GM18520 (cell line): ENCODE measurements at regions not wholly inside any gene's neighbourhood (a gene's known extent, or its start where the extent isn't known, plus 50 kb on each side); places are given as distances from the start of the nearest gene placed in this dataset.
"Not testable (repeated sequence)": the region's sequence is repeated elsewhere in the genome, so short reads cannot be mapped to it uniquely, and the experiment has no call there.

ENCODE experiments used
- ATAC-seq: cut with Tn5 transposase; IDR thresholded peaks from one replicate; pipeline ENCODE4 v1.9.1; 2021; ENCODE audit not compliant: unreplicated experiment

- ATAC-seq, result no peak
Measured at GRCh38 chr10:46198516-46198915, 88.3 kb upstream of the ANTXRL start.

GRCh38 chr10:46202405-46202804 lies 84.4 kb upstream of the ANTXRL start:
- not testable (repeated sequence) for ATAC-seq

GRCh38 chr10:46204482-46205102 lies 82.2 kb upstream of the ANTXRL start:
- ATAC-seq, result not testable (repeated sequence)

- not testable (repeated sequence) for ATAC-seq
Measured at GRCh38 chr10:46210427-46210826, 76.4 kb upstream of the ANTXRL start.

GRCh38 chr10:46215426-46215825 lies 71.4 kb upstream of the ANTXRL start:
- ATAC-seq, result no peak

GRCh38 chr10:46216003-46216634 lies 70.7 kb upstream of the ANTXRL start:
- no peak for ATAC-seq

GRCh38 chr10:46216836-46217751 lies 69.7 kb upstream of the ANTXRL start:
- no peak for ATAC-seq

GRCh38 chr10:46217752-46218453 lies 68.9 kb upstream of the ANTXRL start:
- ATAC-seq, result no peak

GRCh38 chr10:46218921-46219320 lies 67.9 kb upstream of the ANTXRL start:
- ATAC-seq, result no peak

GRCh38 chr10:46219431-46219990 lies 67.3 kb upstream of the ANTXRL start:
- not testable (repeated sequence) for ATAC-seq

GRCh38 chr10:46220187-46220586 lies 66.6 kb upstream of the ANTXRL start:
- no peak for ATAC-seq

- ATAC-seq, result no peak
Measured at GRCh38 chr10:46220872-46221538, 65.8 kb upstream of the ANTXRL start.

- ATAC-seq, result no peak
Measured at GRCh38 chr10:46222364-46222935, 64.3 kb upstream of the ANTXRL start.

- no peak for ATAC-seq
Measured at GRCh38 chr10:46223064-46223480, 63.7 kb upstream of the ANTXRL start.

GRCh38 chr10:46223626-46224413 lies 63.0 kb upstream of the ANTXRL start:
- no peak for ATAC-seq

- ATAC-seq, result no peak
Measured at GRCh38 chr10:46224414-46224682, 62.4 kb upstream of the ANTXRL start.

- no peak for ATAC-seq
Measured at GRCh38 chr10:46225597-46225996, 61.2 kb upstream of the ANTXRL start.

GRCh38 chr10:46226232-46226631 lies 60.6 kb upstream of the ANTXRL start:
- no peak for ATAC-seq

- ATAC-seq, result no peak
Measured at GRCh38 chr10:46226900-46227558, 59.8 kb upstream of the ANTXRL start.
